SK-N-MC (cell line): ENCODE measurements at regions not wholly inside any gene's neighbourhood (a gene's known extent, or its start where the extent isn't known, plus 50 kb on each side); places are given as distances from the start of the nearest gene placed in this dataset.

Source experiments
- DNase-seq: peaks from one replicate; pipeline ENCODE4 v3.0.0-alpha.2; 2011; ENCODE audit warnings: low read depth, low spot score
- H3K27ac ChIP-seq: fragments of 200-600 bp; sonication (generic); 2 replicates; pipeline ENCODE4 v1.5.1; 2016; ENCODE audit warnings: mixed run types
- H3K36me3 ChIP-seq: fragments of 200-600 bp; sonication (generic); 2 replicates; pipeline ENCODE4 v1.6.1; 2017; ENCODE audit warnings: antibody characterized with exemption, low read length, mixed read lengths; ENCODE audit not compliant: insufficient read depth
- H3K4me3 ChIP-seq: fragments of 200-600 bp; sonication (generic); 2 replicates; pipeline ENCODE4 v1.5.1; 2016
- H3K9ac ChIP-seq: fragments of 200-600 bp; sonication (generic); 2 replicates; pipeline ENCODE4 v1.8.0; 2017; ENCODE audit warnings: mixed run types, mixed read lengths; ENCODE audit not compliant: insufficient read length
- H3K9me3 ChIP-seq: fragments of 200-600 bp; sonication (generic); 2 replicates; pipeline ENCODE4 v1.6.1; 2017; ENCODE audit warnings: low read depth, mild to moderate bottlenecking, antibody characterized with exemption, low read length, moderate library complexity, mixed read lengths
- EZH2 ChIP-seq: fragments of 200-600 bp; sonication (generic); IDR thresholded peaks from one replicate; pipeline ENCODE4 v1.6.1; 2017; ENCODE audit warnings: antibody characterized with exemption
- FOXP2 ChIP-seq: optimal IDR thresholded peaks from 2 replicates; pipeline ENCODE3; 2011; ENCODE audit warnings: mild to moderate bottlenecking, moderate library complexity; ENCODE audit not compliant: insufficient read depth; ENCODE audit errors: extremely low read length, control extremely low read depth
- POLR2AphosphoS5 ChIP-seq: IDR thresholded peaks from 2 replicates; pipeline ENCODE4 v1.6.1; 2012; ENCODE audit warnings: mild to moderate bottlenecking, low read depth, low read length, borderline replicate concordance

- no peak overlapping the region for H3K4me3 ChIP-seq
- H3K9ac ChIP-seq: no peak overlapping the region
- DNase-seq: no peak
- TF ChIP-seq EZH2 (no peak), POLR2AphosphoS5 (no peak), FOXP2 (no peak)
- H3K36me3 ChIP-seq: no peaks in the 10 kb centered on the region
- no peak overlapping the region for H3K27ac ChIP-seq
- H3K9me3 ChIP-seq: no peaks in the 10 kb centered on the region
Measured at GRCh38 chr6:12221856-12222255, 68.3 kb upstream of the EDN1 start.

- no peak for TF ChIP-seq POLR2AphosphoS5
- no peak for TF ChIP-seq FOXP2
- no peak for TF ChIP-seq EZH2
- Histone ChIP-seq H3K9ac (no peak overlapping the region), H3K4me3 (no peak overlapping the region), H3K27ac (no peak overlapping the region), H3K36me3 (no peaks in the 10 kb centered on the region), H3K9me3 (no peaks in the 10 kb centered on the region)
- DNase-seq: no peak
Measured at GRCh38 chr6:12222405-12223366, 67.5 kb upstream of the EDN1 start.

GRCh38 chr6:12223383-12223782 lies 66.8 kb upstream of the EDN1 start:
- Histone ChIP-seq H3K9ac (no peak overlapping the region), H3K36me3 (no peaks in the 10 kb centered on the region), H3K4me3 (no peak overlapping the region), H3K27ac (no peak overlapping the region), H3K9me3 (no peaks in the 10 kb centered on the region)
- DNase-seq: no peak
- TF ChIP-seq POLR2AphosphoS5 (no peak), FOXP2 (no peak), EZH2 (no peak)

GRCh38 chr6:12224251-12224650 lies 65.9 kb upstream of the EDN1 start:
- Histone ChIP-seq H3K36me3 (no peaks in the 10 kb centered on the region), H3K27ac (no peak overlapping the region), H3K9me3 (no peaks in the 10 kb centered on the region), H3K4me3 (no peak overlapping the region), H3K9ac (no peak overlapping the region)
- TF ChIP-seq EZH2: no peak
- TF ChIP-seq POLR2AphosphoS5: no peak
- no peak for TF ChIP-seq FOXP2
- DNase-seq: no peak

- no peak for TF ChIP-seq EZH2
- no peak for TF ChIP-seq FOXP2
- no peak for TF ChIP-seq POLR2AphosphoS5
- H3K9me3 ChIP-seq: no peaks in the 10 kb centered on the region
Measured at GRCh38 chr6:12228447-12229146, 61.6 kb upstream of the EDN1 start.

GRCh38 chr6:12229332-12229731 lies 60.8 kb upstream of the EDN1 start:
- Histone ChIP-seq H3K36me3 (no peaks in the 10 kb centered on the region), H3K9me3 (no peaks in the 10 kb centered on the region), H3K9ac (no peak overlapping the region), H3K4me3 (no peak overlapping the region), H3K27ac (no peak overlapping the region)
- no peak for DNase-seq
- TF ChIP-seq POLR2AphosphoS5: no peak
- TF ChIP-seq EZH2: no peak

More at GRCh38 chr6:12228447-12229146, 61.6 kb upstream of the EDN1 start:
- DNase-seq: no peak
- no peaks in the 10 kb centered on the region for H3K36me3 ChIP-seq
- H3K27ac ChIP-seq: no peak overlapping the region
- H3K4me3 ChIP-seq: no peak overlapping the region
- H3K9ac ChIP-seq: no peak overlapping the region

- TF ChIP-seq POLR2AphosphoS5 (no peak), FOXP2 (no peak), EZH2 (no peak)
- Histone ChIP-seq H3K4me3 (no peak overlapping the region), H3K27ac (no peak overlapping the region), H3K36me3 (no peaks in the 10 kb centered on the region), H3K9ac (no peak overlapping the region), H3K9me3 (no peaks in the 10 kb centered on the region)
- DNase-seq: no peak
Measured at GRCh38 chr6:12230523-12230922, 59.6 kb upstream of the EDN1 start.

GRCh38 chr6:12232339-12232738 lies 57.8 kb upstream of the EDN1 start:
- DNase-seq: no peak
- Histone ChIP-seq H3K4me3 (no peak overlapping the region), H3K27ac (no peak overlapping the region), H3K36me3 (no peaks in the 10 kb centered on the region), H3K9ac (no peak overlapping the region), H3K9me3 (no peaks in the 10 kb centered on the region)
- TF ChIP-seq EZH2 (no peak), POLR2AphosphoS5 (no peak), FOXP2 (no peak)
